CD4-positive, alpha-beta memory T cell (primary cell): ENCODE measurements at regions not wholly inside any gene's neighbourhood (a gene's known extent, or its start where the extent isn't known, plus 50 kb on each side); places are given as distances from the start of the nearest gene placed in this dataset.

Experiments
- CTCF ChIA-PET: fragments of 350-600 bp; sonication (Branson Sonifier 250); formaldehyde crosslinking; loops from one replicate; lab custom pipeline; 2021; ENCODE audit warnings: inconsistent platforms; ENCODE audit not compliant: partially characterized antibody; lab: Charles Lee
- POLR2A ChIA-PET: fragments of 350-600 bp; sonication (Branson Sonifier 250); formaldehyde crosslinking; loops from one replicate; lab custom pipeline; 2021; ENCODE audit not compliant: partially characterized antibody; lab: Charles Lee
- DNase-seq, 5 donors: peaks; one replicate each; pipeline versions ENCODE4 v3.0.0 to v3.0.0-alpha.2; 2020 to 2022; ENCODE audit warnings: mixed read lengths in 1 of 5
- H3K27ac ChIP-seq: one replicate; pipeline ENCODE4 v1.7.0; 2013; ENCODE audit warnings: low read depth, low read length
- H3K27me3 ChIP-seq: 2 replicates; pipeline ENCODE4 v1.7.0; 2013; ENCODE audit warnings: mild to moderate bottlenecking, low read length, moderate library complexity; ENCODE audit not compliant: insufficient read depth
- H3K36me3 ChIP-seq: 2 replicates; pipeline ENCODE4 v1.7.0; 2013; ENCODE audit warnings: mild to moderate bottlenecking, low read length, moderate library complexity; ENCODE audit not compliant: insufficient read depth
- H3K4me1 ChIP-seq: 2 replicates; pipeline ENCODE4 v1.7.0; 2013; ENCODE audit warnings: mild to moderate bottlenecking, low read length, moderate library complexity; ENCODE audit not compliant: insufficient read depth
- H3K4me3 ChIP-seq, 2 donors: one replicate each; pipeline ENCODE4 v1.7.0; 2013; ENCODE audit warnings: low read length in 2 of 2, mild to moderate bottlenecking in 1 of 2
- H3K9me3 ChIP-seq, 2 donors: one replicate each; pipeline ENCODE4 v1.7.0; 2013; ENCODE audit warnings: low read length in 2 of 2, control low read depth in 1 of 2; ENCODE audit not compliant: control insufficient read depth in 1 of 2
- H3K27ac Mint-ChIP-seq, 7 donors: one replicate each; pipeline ENCODE4 v1.8.0; 2020 to 2021; ENCODE audit warnings: mixed read lengths in 7 of 7, mild to moderate bottlenecking in 6 of 7, inconsistent platforms in 3 of 7, moderate library complexity in 3 of 7
- H3K27me3 Mint-ChIP-seq, 2 donors: one replicate each; pipeline ENCODE4 v1.8.0; 2020 to 2021; ENCODE audit warnings: mixed read lengths in 2 of 2
- H3K36me3 Mint-ChIP-seq, 2 donors: one replicate each; pipeline ENCODE4 v1.8.0; 2020 to 2021; ENCODE audit warnings: mixed read lengths in 2 of 2, inconsistent platforms in 1 of 2, mild to moderate bottlenecking in 1 of 2
- H3K4me1 Mint-ChIP-seq, 4 donors: one replicate each; pipeline ENCODE4 v1.8.0; 2020 to 2021; ENCODE audit warnings: mixed read lengths in 4 of 4, mild to moderate bottlenecking in 1 of 4
- H3K4me3 Mint-ChIP-seq, 8 donors: one replicate each; pipeline ENCODE4 v1.8.0; 2020 to 2021; ENCODE audit warnings: mixed read lengths in 8 of 8, mild to moderate bottlenecking in 7 of 8, moderate library complexity in 6 of 8, inconsistent platforms in 3 of 8
- H3K9me3 Mint-ChIP-seq, 8 donors: one replicate each; pipeline ENCODE4 v1.8.0; 2020 to 2021; ENCODE audit warnings: mixed read lengths in 8 of 8, mild to moderate bottlenecking in 5 of 8, inconsistent platforms in 3 of 8, moderate library complexity in 1 of 8
- intact Hi-C: fragments of 100-400 bp; cut with micrococcal nuclease; formaldehyde crosslinking; loops from one replicate; pipeline ENCODE4 v1.15.1; 2023

DNA sequence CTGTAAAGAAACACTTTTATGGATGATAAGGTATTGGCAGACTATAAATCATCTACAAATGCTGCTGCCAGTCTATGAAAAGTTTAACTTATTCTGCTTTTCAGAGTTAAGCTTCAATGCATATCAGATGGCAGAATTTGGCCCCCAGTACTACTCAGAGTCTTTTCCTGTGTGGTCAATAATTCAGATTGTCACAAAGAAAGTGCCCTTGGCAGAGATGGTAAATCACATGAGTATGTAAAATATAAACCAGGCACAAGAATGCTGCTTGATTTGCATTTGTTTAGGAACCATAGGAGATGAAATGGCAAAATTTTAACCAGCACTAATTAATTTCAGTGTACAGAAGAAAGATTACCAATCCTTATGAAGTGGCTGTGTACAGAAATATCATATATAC, 818.3 kb upstream of the POT1 start:
- no peaks in the 10 kb centered on the region for H3K27me3 ChIP-seq
- DNase-seq, result no peak
- ChIA-PET CTCF (no interaction called here), POLR2A (no interaction called here)
- intact Hi-C loops, result no loop called here
- no peak overlapping the region for H3K27ac Mint-ChIP-seq
- no peak overlapping the region for H3K27ac ChIP-seq
- H3K36me3 Mint-ChIP-seq, result no peaks in the 10 kb centered on the region
- no peak overlapping the region for H3K4me3 Mint-ChIP-seq
- no peaks in the 10 kb centered on the region for H3K4me1 Mint-ChIP-seq
- H3K9me3 Mint-ChIP-seq, result peaks cover 0 to 18% (median 8%) of the 10 kb centered on the region in 8 donors
- no peaks in the 10 kb centered on the region for H3K36me3 ChIP-seq
- H3K9me3 ChIP-seq, result no peaks in the 10 kb centered on the region
- no peaks in the 10 kb centered on the region for H3K27me3 Mint-ChIP-seq
- H3K4me1 ChIP-seq, result no peaks in the 10 kb centered on the region
- H3K4me3 ChIP-seq, result no peak overlapping the region

DNA sequence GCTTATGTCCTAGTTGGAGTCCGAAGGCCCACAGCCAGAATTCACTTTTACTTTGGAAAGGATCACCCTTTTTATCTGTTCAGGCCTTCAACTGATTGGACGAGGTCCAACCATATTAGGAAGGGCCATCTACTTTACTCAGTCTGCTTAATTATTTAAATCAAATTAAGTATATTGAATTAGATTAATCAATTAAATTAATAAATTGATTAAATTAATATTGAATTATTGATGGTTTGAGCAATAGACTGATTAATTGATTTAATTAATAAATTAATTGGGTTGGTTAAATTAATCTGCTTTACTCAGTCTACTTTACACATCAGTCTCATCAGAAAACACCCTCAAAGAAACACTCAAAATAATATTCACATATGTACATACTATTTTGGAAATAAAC, 816.9 kb upstream of the POT1 start:
- Mint-ChIP-seq H3K4me3 (no peak overlapping the region), H3K27me3 (no peaks in the 10 kb centered on the region)

DNA sequence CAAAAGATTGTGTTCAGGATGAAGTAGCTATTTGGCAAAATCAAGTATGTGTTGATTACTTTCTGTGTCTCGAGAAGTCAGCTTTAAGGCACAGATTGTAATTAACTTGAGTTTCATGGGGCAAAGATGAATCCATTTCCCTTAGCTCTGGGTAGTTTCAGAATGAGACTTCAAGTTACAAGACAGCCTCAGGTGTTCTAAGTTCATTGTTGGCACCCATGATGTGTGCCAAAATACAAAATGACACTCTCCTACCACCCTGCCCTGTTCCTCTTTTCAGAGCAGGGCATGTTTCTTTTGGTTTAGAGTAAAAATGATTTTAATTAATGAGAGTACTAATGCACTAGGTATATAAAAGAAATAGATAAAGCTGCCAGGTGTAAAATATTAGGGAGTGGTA, 797.6 kb upstream of the POT1 start:
- H3K27ac Mint-ChIP-seq, result no peak overlapping the region
- Histone ChIP-seq H3K4me1 (no peaks in the 10 kb centered on the region), H3K9me3 (no peaks in the 10 kb centered on the region), H3K27me3 (no peaks in the 10 kb centered on the region), H3K27ac (no peak overlapping the region), H3K4me3 (no peak overlapping the region), H3K36me3 (no peaks in the 10 kb centered on the region)
- H3K36me3 Mint-ChIP-seq, result no peaks in the 10 kb centered on the region
- H3K4me1 Mint-ChIP-seq, result no peaks in the 10 kb centered on the region
- POLR2A ChIA-PET, result no interaction called here
- H3K27me3 Mint-ChIP-seq, result no peaks in the 10 kb centered on the region
- no peak for DNase-seq
- no peak overlapping the region for H3K4me3 Mint-ChIP-seq
- peaks cover 0 to 14% (median 7%) of the 10 kb centered on the region in 8 donors for H3K9me3 Mint-ChIP-seq
- CTCF ChIA-PET, result no interaction called here
- intact Hi-C loops, result no loop called here

More for the DNA sequence above, 816.9 kb upstream of the POT1 start:
- Histone ChIP-seq H3K27me3 (no peaks in the 10 kb centered on the region), H3K9me3 (no peaks in the 10 kb centered on the region), H3K4me3 (no peak overlapping the region), H3K27ac (no peak overlapping the region), H3K4me1 (no peaks in the 10 kb centered on the region), H3K36me3 (no peaks in the 10 kb centered on the region)
- intact Hi-C loops, result no loop called here
- Mint-ChIP-seq H3K27ac (no peak overlapping the region), H3K9me3 (peaks cover 1 to 19% (median 8%) of the 10 kb centered on the region in 8 donors), H3K4me1 (no peaks in the 10 kb centered on the region), H3K36me3 (no peaks in the 10 kb centered on the region)
- no peak for DNase-seq
- ChIA-PET CTCF (no interaction called here), POLR2A (no interaction called here)

DNA sequence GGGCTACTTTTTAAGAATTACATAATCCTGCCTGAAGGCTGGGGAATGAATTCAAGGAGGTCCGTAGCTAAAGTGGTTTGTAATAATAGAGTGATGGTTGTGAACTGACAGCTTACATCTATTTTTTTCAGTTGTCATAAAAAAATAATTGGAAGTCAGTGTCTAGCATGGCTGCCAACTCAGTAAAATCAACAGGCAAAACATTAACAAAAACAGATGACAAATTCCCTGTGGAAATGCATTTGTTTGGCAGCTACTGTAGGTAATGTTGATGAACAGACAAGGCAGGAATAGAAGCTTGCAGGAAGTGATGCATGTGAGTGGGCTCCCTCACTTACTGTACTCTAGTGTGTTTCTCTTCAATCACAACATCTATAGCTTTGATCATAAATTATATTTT, 766.0 kb upstream of the POT1 start:
- intact Hi-C loops, result no loop called here
- DNase-seq, result no peak
- H3K4me1 Mint-ChIP-seq, result no peaks in the 10 kb centered on the region
- H3K27ac ChIP-seq, result no peak overlapping the region
- H3K36me3 Mint-ChIP-seq, result no peaks in the 10 kb centered on the region
- H3K4me3 Mint-ChIP-seq, result no peak overlapping the region
- no peak overlapping the region for H3K27ac Mint-ChIP-seq
- no peaks in the 10 kb centered on the region for H3K27me3 Mint-ChIP-seq
- peaks cover 0 to 4% (median 2%) of the 10 kb centered on the region in 8 donors for H3K9me3 Mint-ChIP-seq
- no peaks in the 10 kb centered on the region for H3K4me1 ChIP-seq
- H3K27me3 ChIP-seq, result no peaks in the 10 kb centered on the region
- POLR2A ChIA-PET, result no interaction called here
- H3K9me3 ChIP-seq, result no peaks in the 10 kb centered on the region
- no peaks in the 10 kb centered on the region for H3K36me3 ChIP-seq
- CTCF ChIA-PET, result no interaction called here
- no peak overlapping the region for H3K4me3 ChIP-seq

DNA sequence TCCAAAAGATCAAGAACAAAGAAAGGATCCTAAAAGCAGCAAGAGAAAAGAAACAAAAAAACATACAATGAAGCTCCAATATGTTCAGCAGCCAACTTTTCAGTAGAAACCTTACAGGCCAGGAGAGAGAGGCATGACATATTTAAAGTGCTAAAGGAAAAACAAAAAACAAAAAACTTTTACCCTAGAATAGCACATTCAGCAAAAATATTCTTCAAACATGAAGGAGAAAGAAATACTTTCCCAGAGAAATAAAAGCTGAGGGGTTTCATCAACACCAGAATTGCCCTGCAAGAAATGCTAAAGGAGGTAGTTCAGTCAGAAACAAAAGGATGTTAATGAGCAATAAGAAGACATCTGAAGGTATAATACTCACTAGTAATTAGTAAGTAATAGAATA, 753.5 kb upstream of the POT1 start:
- DNase-seq, result no peak
- Histone ChIP-seq H3K36me3 (no peaks in the 10 kb centered on the region), H3K4me1 (no peaks in the 10 kb centered on the region), H3K9me3 (no peaks in the 10 kb centered on the region), H3K27me3 (no peaks in the 10 kb centered on the region), H3K4me3 (no peak overlapping the region), H3K27ac (no peak overlapping the region)
- no peak overlapping the region for H3K27ac Mint-ChIP-seq
- H3K27me3 Mint-ChIP-seq, result no peaks in the 10 kb centered on the region
- no peaks in the 10 kb centered on the region for H3K36me3 Mint-ChIP-seq
- ChIA-PET POLR2A (no interaction called here), CTCF (no interaction called here)
- peaks cover 4 to 17% (median 6%) of the 10 kb centered on the region in 8 donors for H3K9me3 Mint-ChIP-seq
- no peaks in the 10 kb centered on the region for H3K4me1 Mint-ChIP-seq
- intact Hi-C loops, result no loop called here
- H3K4me3 Mint-ChIP-seq, result no peak overlapping the region

DNA sequence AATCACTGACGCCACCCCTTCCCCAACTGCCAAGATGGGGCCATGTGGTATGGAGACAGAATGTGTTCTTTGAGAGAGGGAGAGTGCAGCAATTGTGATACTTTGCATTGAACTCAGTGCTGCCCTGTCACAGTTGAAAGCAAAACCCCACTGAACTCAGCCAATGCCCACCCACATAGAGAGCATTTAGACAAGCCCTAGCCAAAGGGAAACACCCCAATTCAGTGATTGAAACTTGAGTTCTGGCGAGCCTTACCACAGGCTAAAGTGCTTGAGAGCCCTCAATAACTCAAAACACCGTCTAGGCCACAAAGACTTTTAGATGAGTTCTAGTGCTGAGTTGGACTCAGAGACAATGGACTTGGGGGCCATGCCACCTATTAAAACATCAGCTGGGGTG, 751.9 kb upstream of the POT1 start:
- ChIA-PET CTCF (no interaction called here), POLR2A (no interaction called here)
- H3K9me3 Mint-ChIP-seq, result peaks cover 3 to 16% (median 4%) of the 10 kb centered on the region in 8 donors
- Histone ChIP-seq H3K27ac (no peak overlapping the region), H3K9me3 (no peaks in the 10 kb centered on the region), H3K4me3 (no peak overlapping the region), H3K4me1 (no peaks in the 10 kb centered on the region), H3K36me3 (no peaks in the 10 kb centered on the region), H3K27me3 (no peaks in the 10 kb centered on the region)
- no peak for DNase-seq
- no peak overlapping the region for H3K4me3 Mint-ChIP-seq
- intact Hi-C loops, result no loop called here
- H3K27ac Mint-ChIP-seq, result no peak overlapping the region
- H3K27me3 Mint-ChIP-seq, result no peaks in the 10 kb centered on the region
- no peaks in the 10 kb centered on the region for H3K4me1 Mint-ChIP-seq
- H3K36me3 Mint-ChIP-seq, result no peaks in the 10 kb centered on the region

DNA sequence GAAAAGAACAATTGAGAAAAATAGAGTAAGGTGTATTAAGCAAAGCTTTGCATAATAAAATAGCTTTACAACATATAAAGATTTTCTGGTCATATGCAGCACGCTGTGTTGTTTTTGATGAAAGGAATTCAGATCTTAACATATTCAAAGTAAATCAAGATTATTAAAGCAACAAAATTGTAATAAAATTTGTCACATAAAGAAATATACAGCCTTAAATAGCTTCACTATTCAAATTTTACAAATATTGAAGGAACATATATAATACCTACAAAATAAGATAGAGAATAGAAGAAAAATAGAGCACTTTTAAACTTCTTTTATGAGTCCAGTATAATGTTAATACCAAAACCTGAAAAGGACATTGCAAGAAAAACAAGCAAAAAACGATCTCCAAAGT, 749.1 kb upstream of the POT1 start:
- no peaks in the 10 kb centered on the region for H3K27me3 ChIP-seq
- CTCF ChIA-PET, result no interaction called here
- H3K27ac ChIP-seq, result no peak overlapping the region
- H3K9me3 ChIP-seq, result no peaks in the 10 kb centered on the region
- Mint-ChIP-seq H3K4me3 (no peak overlapping the region), H3K9me3 (peaks cover 0 to 16% (median 4%) of the 10 kb centered on the region in 8 donors), H3K36me3 (no peaks in the 10 kb centered on the region), H3K4me1 (no peaks in the 10 kb centered on the region), H3K27me3 (no peaks in the 10 kb centered on the region), H3K27ac (no peak overlapping the region)
- no peak overlapping the region for H3K4me3 ChIP-seq
- DNase-seq, result no peak
- no peaks in the 10 kb centered on the region for H3K36me3 ChIP-seq
- POLR2A ChIA-PET, result no interaction called here
- intact Hi-C loops, result no loop called here
- no peaks in the 10 kb centered on the region for H3K4me1 ChIP-seq

DNA sequence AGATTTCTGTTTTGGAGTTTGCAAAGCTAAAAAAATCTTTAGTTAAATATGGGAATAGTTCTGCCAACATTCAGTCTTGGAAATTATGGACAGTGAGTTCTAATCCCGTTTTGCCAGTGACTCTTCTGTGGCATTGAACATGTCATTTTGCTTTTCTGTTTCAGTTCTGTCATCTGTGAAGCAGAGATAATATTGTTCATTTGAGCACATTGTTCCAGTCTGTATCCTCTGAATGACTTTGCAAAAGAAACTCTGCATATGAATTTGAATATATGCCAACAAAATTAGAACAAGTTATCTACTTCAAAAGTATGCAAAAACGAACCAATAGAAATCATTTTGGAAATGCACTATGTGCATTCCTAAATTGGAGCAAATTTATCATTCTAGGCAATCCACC, 746.0 kb upstream of the POT1 start:
- Mint-ChIP-seq H3K9me3 (peaks cover 0 to 7% (median 0%) of the 10 kb centered on the region in 8 donors), H3K4me1 (no peaks in the 10 kb centered on the region), H3K27me3 (no peaks in the 10 kb centered on the region), H3K4me3 (no peak overlapping the region), H3K27ac (no peak overlapping the region), H3K36me3 (no peaks in the 10 kb centered on the region)
- CTCF ChIA-PET, result no interaction called here
- DNase-seq, result no peak
- no peak overlapping the region for H3K27ac ChIP-seq
- no peak overlapping the region for H3K4me3 ChIP-seq
- no peaks in the 10 kb centered on the region for H3K4me1 ChIP-seq
- H3K36me3 ChIP-seq, result no peaks in the 10 kb centered on the region
- intact Hi-C loops, result no loop called here
- H3K27me3 ChIP-seq, result no peaks in the 10 kb centered on the region
- H3K9me3 ChIP-seq, result no peaks in the 10 kb centered on the region
- POLR2A ChIA-PET, result no interaction called here
